ENCODE measurements at regions not wholly inside any gene's neighbourhood (a gene's known extent, or its start where the extent isn't known, plus 50 kb on each side); places are given as distances from the start of the nearest gene placed in this dataset.

DNA sequence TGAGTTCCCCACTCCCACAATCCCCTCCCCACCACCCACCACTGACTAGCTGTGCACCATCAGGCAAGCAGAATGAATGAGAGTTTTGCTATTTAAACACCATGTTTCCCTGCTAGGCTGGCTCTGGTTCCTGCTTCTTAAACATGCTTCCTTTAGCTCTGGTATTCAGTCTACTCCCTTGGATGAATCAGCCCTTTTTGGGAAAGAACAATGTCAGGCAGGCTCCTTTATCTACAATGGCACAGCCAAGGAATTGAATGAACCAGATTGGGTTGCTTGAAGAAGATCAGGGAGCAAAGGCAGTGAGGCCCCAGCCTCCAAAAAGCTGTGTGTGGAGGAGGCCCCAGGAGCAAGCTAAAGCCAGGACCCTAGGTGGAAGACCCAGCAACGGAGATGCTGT lies 92.9 kb upstream of the ISX start:
- DNase-seq (ENCODE audit: low spot score) = no peak
- TF ChIP-seq, protein P1, sequence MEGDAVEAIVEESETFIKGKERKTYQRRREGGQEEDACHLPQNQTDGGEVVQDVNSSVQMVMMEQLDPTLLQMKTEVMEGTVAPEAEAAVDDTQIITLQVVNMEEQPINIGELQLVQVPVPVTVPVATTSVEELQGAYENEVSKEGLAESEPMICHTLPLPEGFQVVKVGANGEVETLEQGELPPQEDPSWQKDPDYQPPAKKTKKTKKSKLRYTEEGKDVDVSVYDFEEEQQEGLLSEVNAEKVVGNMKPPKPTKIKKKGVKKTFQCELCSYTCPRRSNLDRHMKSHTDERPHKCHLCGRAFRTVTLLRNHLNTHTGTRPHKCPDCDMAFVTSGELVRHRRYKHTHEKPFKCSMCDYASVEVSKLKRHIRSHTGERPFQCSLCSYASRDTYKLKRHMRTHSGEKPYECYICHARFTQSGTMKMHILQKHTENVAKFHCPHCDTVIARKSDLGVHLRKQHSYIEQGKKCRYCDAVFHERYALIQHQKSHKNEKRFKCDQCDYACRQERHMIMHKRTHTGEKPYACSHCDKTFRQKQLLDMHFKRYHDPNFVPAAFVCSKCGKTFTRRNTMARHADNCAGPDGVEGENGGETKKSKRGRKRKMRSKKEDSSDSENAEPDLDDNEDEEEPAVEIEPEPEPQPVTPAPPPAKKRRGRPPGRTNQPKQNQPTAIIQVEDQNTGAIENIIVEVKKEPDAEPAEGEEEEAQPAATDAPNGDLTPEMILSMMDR (IDR thresholded peaks at IDR 0.05; ENCODE audit: extremely low read depth, missing control alignments) = no peak

DNA sequence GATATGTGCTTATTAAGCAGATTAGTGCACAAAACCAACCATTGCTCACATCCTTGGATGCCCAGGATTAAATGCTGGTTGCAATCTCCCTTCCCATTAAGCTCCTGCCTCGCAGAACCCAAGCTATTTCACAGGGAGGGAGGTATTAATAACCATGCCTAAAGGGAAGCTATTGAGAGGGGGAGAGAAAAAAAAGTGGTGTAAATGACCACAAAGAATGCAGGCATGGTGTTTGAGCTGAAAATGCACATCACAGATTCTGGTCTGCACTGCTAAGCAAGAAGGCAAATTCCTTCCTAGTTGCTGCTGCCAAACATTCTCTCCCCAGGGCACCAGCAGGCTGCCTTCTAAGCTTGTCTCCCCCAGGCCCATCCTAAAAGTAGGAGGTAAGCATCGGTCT lies 92.0 kb upstream of the ISX start:
- DNase-seq (ENCODE audit: low spot score) = no peak
- TF ChIP-seq, protein P1 (IDR thresholded peaks at IDR 0.05; ENCODE audit: extremely low read depth, missing control alignments) = no peak

DNA sequence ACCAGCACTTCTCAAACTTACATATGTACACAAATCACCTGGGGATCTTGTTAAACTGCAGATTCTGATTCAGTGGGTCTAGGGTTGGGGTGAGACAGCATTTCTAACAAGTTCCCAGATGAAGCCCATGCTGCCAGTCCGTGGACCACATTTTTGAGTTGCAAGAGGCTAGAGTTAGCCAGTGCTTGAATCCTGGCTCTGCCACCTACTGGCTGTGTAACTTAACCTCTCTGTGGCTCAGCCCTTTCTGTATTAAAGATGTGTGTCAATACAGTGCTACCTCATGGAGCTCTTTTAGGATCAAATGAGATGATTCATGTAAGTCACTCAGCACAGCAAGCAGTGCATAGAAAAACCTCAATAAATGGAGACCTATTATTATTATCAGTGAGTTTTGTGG lies 90.2 kb upstream of the ISX start:
- DNase-seq (ENCODE audit: low spot score) = no peak
- TF ChIP-seq, protein P1 (IDR thresholded peaks at IDR 0.05; ENCODE audit: extremely low read depth, missing control alignments) = no peak

DNA sequence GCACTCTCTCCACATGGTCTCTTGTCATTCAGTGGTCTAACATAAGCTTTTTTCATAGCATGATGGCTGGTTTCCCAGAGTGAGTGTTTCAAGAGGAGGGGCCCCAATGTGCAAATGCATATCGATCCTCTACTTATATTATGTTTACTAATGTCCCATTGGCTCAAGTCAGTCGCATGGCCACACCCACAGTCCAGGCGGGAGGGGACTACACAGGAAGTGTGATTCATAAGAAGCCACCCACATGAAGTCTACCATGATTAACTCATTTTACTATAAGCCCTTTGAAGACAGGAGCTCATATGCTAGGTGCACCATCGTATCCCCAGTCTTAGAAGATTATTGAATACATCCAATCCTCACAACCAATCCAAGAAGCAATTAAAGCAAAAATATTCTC lies 89.5 kb upstream of the ISX start:
- TF ChIP-seq, protein P1 (IDR thresholded peaks at IDR 0.05; ENCODE audit: extremely low read depth, missing control alignments) = no peak
- no peak for DNase-seq (ENCODE audit: low spot score)

DNA sequence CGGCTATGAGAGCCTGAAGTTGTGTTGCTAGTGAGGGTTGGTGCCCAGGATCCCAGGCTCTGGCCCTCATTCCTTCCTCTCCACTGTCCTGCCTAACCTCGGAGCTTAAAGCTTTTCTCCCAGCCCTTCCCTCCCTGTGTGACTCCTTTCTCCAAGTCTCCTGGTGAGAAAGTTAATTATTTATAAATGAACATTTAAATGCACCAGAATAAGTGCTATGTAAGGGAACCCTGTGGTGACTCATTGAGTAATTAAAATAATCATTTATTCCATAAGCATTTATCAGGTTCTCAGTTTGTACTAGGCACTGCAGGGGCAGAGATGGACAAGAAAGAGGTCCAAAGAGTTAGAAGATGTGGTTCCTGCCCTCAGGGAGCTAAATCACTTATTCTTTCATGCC lies 89.1 kb upstream of the ISX start:
- TF ChIP-seq, protein P1 (IDR thresholded peaks at IDR 0.05; ENCODE audit: extremely low read depth, missing control alignments) = no peak
- no peak for DNase-seq (ENCODE audit: low spot score)

DNA sequence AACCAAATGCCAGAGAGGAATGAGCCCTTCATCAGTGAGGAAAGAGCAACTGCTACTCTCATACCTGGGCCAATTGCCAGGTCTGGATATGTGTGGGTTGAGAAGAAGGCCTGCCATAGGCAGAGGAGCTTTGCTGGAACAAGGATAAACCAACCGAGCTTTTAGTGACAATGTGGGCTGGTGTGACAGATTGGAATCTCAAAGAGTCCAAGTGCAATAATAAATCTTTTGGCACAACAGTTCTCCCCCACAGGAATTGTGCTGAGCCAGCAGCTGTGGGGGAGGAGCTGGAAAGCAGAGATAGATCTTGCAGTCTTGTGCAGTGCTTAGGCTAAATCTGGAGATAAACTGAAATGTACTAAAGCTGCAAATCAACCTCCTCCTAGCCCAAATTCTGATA lies 79.4 kb upstream of the ISX start:
- DNase-seq (ENCODE audit: low spot score) = no peak
- TF ChIP-seq, protein P1 (IDR thresholded peaks at IDR 0.05; ENCODE audit: extremely low read depth, missing control alignments) = no peak

DNA sequence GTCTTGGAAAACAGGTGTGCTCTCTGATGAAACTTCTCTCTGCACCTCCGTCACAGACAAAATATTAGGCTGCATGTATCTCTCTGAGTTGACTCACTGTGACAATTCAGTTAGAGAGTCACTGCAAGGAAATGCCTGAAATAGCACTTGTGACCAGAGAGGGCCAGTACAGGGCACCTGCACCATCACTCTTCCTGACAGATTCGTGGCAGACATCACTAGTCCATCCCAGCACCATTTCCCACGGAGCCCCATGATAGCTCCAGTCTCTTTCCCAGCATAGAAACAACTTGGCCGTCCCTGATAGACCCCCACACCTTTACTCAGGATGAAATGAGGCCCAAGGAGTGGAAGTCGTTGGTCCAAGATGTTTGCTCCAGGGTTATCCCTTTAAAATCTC lies 73.3 kb upstream of the ISX start:
- TF ChIP-seq, protein P1 (IDR thresholded peaks at IDR 0.05; ENCODE audit: extremely low read depth, missing control alignments) = no peak
- no peak for DNase-seq (ENCODE audit: low spot score)

Data from GM20000 (cell line).